DND-41 (cell line): ENCODE measurements at regions not wholly inside any gene's neighbourhood (a gene's known extent, or its start where the extent isn't known, plus 50 kb on each side); places are given as distances from the start of the nearest gene placed in this dataset.

Source experiments
- ATAC-seq: fragments of 200-7000 bp; cut with Tn5 transposase; 3 replicates; pipeline ENCODE4 v1.9.1; 2021; ENCODE audit warnings: low read depth; ENCODE audit not compliant: insufficient read depth
- DNase-seq: peaks from one replicate; pipeline ENCODE4 v3.0.0-alpha.2; 2020
- H2AFZ ChIP-seq: 2 replicates; pipeline ENCODE4 v1.6.0; 2012; ENCODE audit warnings: low read depth, low read length
- H3K27ac ChIP-seq: 2 replicates; pipeline ENCODE4 v1.5.1; 2012; ENCODE audit warnings: low read length, inconsistent platforms
- H3K27me3 ChIP-seq: fragments of 200-600 bp; sonication (generic); 2 replicates; pipeline ENCODE4 v1.6.0; 2012; ENCODE audit warnings: low read length, mild to moderate bottlenecking, inconsistent platforms; ENCODE audit not compliant: insufficient read depth, poor library complexity
- H3K36me3 ChIP-seq: 2 replicates; pipeline ENCODE4 v1.5.1; 2012; ENCODE audit warnings: low read length, inconsistent platforms; ENCODE audit not compliant: insufficient read depth
- H3K4me1 ChIP-seq: 2 replicates; pipeline ENCODE4 v1.5.1; 2012; ENCODE audit warnings: mild to moderate bottlenecking, low read length; ENCODE audit not compliant: insufficient read depth
- H3K4me2 ChIP-seq: 2 replicates; pipeline ENCODE4 v1.6.0; 2012; ENCODE audit warnings: mild to moderate bottlenecking, moderate library complexity, low read length, inconsistent platforms; ENCODE audit not compliant: insufficient read depth
- H3K4me3 ChIP-seq, 2 experiments: fragments of 200-600 bp in 1 of 2; shearing (Covaris generic) in 1 of 2; 2 replicates each; pipeline ENCODE4 v1.5.1; 2012 to 2016; ENCODE audit warnings: inconsistent platforms in 2 of 2, low read length in 2 of 2, mild to moderate bottlenecking in 2 of 2, low read depth in 1 of 2, moderate library complexity in 1 of 2
- H3K79me2 ChIP-seq: 2 replicates; pipeline ENCODE4 v1.6.0; 2012; ENCODE audit warnings: low read length, inconsistent platforms; ENCODE audit not compliant: insufficient read depth
- H3K9ac ChIP-seq: 2 replicates; pipeline ENCODE4 v1.6.0; 2012; ENCODE audit warnings: low read depth, mild to moderate bottlenecking, inconsistent platforms, low read length, moderate library complexity
- H3K9me3 ChIP-seq: 2 replicates; pipeline ENCODE4 v1.5.1; 2012; ENCODE audit warnings: low read length, moderate library complexity, mild to moderate bottlenecking, inconsistent platforms; ENCODE audit not compliant: insufficient read depth, severe bottlenecking
- H4K20me1 ChIP-seq: 2 replicates; pipeline ENCODE4 v1.6.0; 2012; ENCODE audit warnings: low read length; ENCODE audit not compliant: insufficient read depth
- EZH2 ChIP-seq: IDR thresholded peaks from 3 replicates; pipeline ENCODE4 v1.6.1; 2012; ENCODE audit warnings: borderline replicate concordance, low read depth, mild to moderate bottlenecking, moderate library complexity, low read length, inconsistent platforms; ENCODE audit not compliant: severe bottlenecking
- TF ChIP-seq, protein P1 (sequence below): IDR thresholded peaks from 2 replicates; pipeline ENCODE4 v1.5.1; 2012; ENCODE audit warnings: borderline replicate concordance, low read length, moderate library complexity, mild to moderate bottlenecking; ENCODE audit not compliant: poor library complexity, severe bottlenecking; ENCODE audit errors: extremely low read depth

DNA sequence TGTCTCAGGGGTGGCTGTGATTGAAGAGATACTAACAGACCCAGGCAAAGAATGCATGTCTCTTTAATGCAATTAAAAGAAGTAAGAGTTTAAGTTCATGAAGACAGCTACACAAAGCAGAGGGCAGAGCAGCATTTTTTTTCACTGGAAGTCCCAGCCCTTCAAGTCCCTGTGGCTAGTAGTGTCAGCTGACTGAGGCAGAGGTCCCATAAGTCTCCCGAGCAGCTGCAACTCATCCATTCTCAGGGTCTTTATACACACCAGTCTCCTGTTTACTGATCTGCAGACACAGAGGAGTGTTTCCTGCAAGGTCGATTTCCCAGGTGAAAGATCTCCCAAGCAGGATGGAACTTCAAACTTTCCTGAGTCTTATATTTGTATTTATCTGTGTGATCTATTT, 169.4 kb upstream of the GLRA1 start:
- Histone ChIP-seq H3K4me1 (no peaks in the 10 kb centered on the region), H3K9me3 (no peaks in the 10 kb centered on the region), H2AFZ (no peak overlapping the region), H4K20me1 (no peaks in the 10 kb centered on the region), H3K9ac (no peak overlapping the region), H3K4me3 (no peak overlapping the region), H3K79me2 (no peaks in the 10 kb centered on the region), H3K27ac (no peak overlapping the region), H3K36me3 (no peaks in the 10 kb centered on the region), H3K27me3 (no peaks in the 10 kb centered on the region), H3K4me2 (no peak overlapping the region)
- DNase-seq (no peak), ATAC-seq (no peak)
- TF ChIP-seq, protein P1, sequence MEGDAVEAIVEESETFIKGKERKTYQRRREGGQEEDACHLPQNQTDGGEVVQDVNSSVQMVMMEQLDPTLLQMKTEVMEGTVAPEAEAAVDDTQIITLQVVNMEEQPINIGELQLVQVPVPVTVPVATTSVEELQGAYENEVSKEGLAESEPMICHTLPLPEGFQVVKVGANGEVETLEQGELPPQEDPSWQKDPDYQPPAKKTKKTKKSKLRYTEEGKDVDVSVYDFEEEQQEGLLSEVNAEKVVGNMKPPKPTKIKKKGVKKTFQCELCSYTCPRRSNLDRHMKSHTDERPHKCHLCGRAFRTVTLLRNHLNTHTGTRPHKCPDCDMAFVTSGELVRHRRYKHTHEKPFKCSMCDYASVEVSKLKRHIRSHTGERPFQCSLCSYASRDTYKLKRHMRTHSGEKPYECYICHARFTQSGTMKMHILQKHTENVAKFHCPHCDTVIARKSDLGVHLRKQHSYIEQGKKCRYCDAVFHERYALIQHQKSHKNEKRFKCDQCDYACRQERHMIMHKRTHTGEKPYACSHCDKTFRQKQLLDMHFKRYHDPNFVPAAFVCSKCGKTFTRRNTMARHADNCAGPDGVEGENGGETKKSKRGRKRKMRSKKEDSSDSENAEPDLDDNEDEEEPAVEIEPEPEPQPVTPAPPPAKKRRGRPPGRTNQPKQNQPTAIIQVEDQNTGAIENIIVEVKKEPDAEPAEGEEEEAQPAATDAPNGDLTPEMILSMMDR = no peak

DNA sequence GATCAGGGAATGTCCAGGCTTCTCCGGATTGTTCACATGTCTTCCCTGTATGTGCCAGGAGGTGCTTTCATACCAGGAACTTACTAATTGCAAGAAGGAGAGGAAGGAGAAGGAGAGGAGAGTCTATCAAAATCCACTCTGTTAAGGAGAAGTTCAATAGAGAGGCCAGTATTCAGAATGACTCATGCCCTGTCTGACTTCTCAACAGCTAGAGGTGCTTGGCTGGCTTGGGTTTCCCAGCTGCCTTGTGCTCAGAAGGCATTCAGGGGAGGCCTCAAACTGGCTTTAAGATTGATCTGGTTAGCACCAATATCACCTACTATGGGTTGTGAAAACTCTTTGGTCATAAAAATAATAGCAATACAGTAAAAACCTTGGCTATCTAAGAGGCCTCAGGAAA, 167.9 kb upstream of the GLRA1 start:
- no peak overlapping the region for H3K27ac ChIP-seq
- no peak overlapping the region for H3K9ac ChIP-seq
- H3K4me3 ChIP-seq = no peak overlapping the region
- ATAC-seq (no peak), DNase-seq (no peak)
- no peaks in the 10 kb centered on the region for H3K4me1 ChIP-seq
- no peaks in the 10 kb centered on the region for H3K27me3 ChIP-seq
- no peak overlapping the region for H3K4me2 ChIP-seq
- TF ChIP-seq, protein P1 = no peak
- no peak for TF ChIP-seq EZH2
- H4K20me1 ChIP-seq = no peaks in the 10 kb centered on the region
- H3K36me3 ChIP-seq = no peaks in the 10 kb centered on the region
- no peak overlapping the region for H2AFZ ChIP-seq
- H3K79me2 ChIP-seq = no peaks in the 10 kb centered on the region
- no peaks in the 10 kb centered on the region for H3K9me3 ChIP-seq

DNA sequence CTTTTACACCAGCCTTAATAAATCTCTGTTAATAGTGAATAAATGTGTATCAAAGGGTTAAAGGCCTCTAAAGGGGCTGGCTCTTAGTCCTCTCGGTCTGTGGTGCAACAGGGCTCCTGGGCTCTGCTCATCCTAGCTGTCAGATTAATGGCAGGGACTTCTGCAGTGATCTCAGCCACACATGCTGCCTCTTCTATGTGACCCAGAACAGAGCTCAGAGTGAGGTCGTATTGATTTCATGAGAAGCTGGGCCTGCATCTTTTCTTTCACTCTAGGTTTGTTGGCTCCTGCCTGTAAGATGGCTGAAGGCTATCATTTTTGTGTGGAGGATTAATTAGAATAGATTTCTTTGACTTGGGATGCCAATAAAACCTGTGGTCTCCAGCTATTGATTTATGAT, 165.0 kb upstream of the GLRA1 start:
- Histone ChIP-seq H3K79me2 (no peaks in the 10 kb centered on the region), H4K20me1 (no peaks in the 10 kb centered on the region), H3K9ac (no peak overlapping the region), H2AFZ (no peak overlapping the region), H3K4me1 (no peaks in the 10 kb centered on the region), H3K4me2 (no peak overlapping the region), H3K4me3 (no peak overlapping the region), H3K9me3 (no peaks in the 10 kb centered on the region), H3K27ac (no peak overlapping the region), H3K27me3 (no peaks in the 10 kb centered on the region), H3K36me3 (no peaks in the 10 kb centered on the region)
- TF ChIP-seq, protein P1 = no peak
- TF ChIP-seq EZH2 = no peak
- DNase-seq = no peak
- ATAC-seq = no peak

DNA sequence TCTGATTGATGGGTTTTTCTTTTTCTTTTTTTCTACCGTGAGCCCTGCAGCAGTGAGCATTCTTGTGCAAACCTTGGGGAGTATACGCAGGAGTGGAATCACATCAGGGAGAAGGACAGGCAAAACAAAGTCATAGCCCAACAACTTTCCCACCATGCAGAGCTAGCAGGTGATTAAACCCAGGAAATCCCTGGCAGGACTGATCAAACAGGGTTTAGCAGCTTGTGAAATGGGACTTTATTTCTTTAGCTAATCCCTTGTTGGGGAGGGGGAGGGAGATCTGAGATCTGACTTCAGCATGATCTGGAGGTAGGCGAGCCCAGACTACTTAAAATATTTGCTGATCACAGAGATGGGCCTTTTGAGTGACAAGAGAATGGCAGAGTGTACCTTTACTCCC, 162.0 kb upstream of the GLRA1 start:
- no peak for DNase-seq
- H3K4me3 ChIP-seq = no peak overlapping the region
- TF ChIP-seq, protein P1 = no peak
- no peak for TF ChIP-seq EZH2
- H3K4me1 ChIP-seq = no peaks in the 10 kb centered on the region
- ATAC-seq = no peak
- H3K79me2 ChIP-seq = no peaks in the 10 kb centered on the region
- no peaks in the 10 kb centered on the region for H3K9me3 ChIP-seq
- H3K36me3 ChIP-seq = no peaks in the 10 kb centered on the region
- no peaks in the 10 kb centered on the region for H4K20me1 ChIP-seq
- H3K27ac ChIP-seq = no peak overlapping the region
- H3K9ac ChIP-seq = no peak overlapping the region
- peaks cover 3% of the 10 kb centered on the region for H3K27me3 ChIP-seq
- no peak overlapping the region for H2AFZ ChIP-seq
- H3K4me2 ChIP-seq = no peak overlapping the region
